ENCODE measurements at regions not wholly inside any gene's neighbourhood (a gene's known extent, or its start where the extent isn't known, plus 50 kb on each side); places are given as distances from the start of the nearest gene placed in this dataset.
"Not testable (repeated sequence)": the region's sequence is repeated elsewhere in the genome, so short reads cannot be mapped to it uniquely, and the experiment has no call there.

- DNase-seq = not testable (repeated sequence)
Measured at GRCh38 chr5:176018598-176018997, 50.5 kb upstream of the THOC3 start.

- DNase-seq = not testable (repeated sequence)
Measured at GRCh38 chr5:176020852-176021251, 52.7 kb upstream of the THOC3 start.

- DNase-seq = not testable (repeated sequence)
Measured at GRCh38 chr5:176023535-176023934, 55.4 kb upstream of the THOC3 start.

GRCh38 chr5:176029445-176029844 is 61.3 kb upstream of the THOC3 start:
- not testable (repeated sequence) for DNase-seq

DNA sequence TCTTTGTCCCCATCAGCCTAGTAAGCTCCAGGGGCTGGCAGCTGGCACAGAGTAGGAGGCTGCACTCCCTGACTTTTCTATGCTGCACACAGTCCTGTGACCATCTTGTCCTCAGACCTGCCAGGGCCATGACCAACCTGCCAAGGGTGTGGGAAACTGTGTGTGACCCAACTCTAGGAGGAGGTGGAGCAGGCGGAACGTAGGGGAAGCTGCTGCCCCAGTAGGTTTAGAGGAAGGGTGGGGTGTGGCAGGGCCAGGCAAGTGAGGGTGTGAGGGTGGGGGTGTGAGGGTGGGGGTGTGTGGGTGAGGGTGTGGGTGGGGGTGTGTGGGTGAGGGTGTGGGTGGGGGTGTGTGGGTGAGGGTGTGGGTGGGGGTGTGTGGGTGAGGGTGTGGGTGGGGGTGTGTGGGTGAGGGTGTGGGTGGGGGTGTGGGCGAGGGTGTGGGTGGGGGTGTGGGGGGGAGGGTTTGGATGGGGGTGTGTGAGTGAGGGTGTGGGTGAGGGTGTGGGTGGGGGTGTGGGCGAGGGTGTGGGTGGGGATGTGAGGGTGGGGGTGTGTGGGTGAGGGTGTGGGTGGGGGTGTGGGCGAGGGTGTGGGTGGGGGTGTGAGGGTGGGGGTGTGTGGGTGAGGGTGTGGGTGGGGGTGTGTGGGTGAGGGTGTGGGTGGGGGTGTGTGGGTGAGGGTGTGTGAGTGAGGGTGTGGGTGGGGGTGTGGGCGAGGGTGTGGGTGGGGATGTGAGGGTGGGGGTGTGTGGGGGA is 62.4 kb upstream of the THOC3 start:
- DNase-seq = not testable (repeated sequence)

- DNase-seq = not testable (repeated sequence)
Measured at GRCh38 chr5:176031118-176031510, 63.0 kb upstream of the THOC3 start.

GRCh38 chr5:176033186-176033585 is 65.1 kb upstream of the THOC3 start:
- not testable (repeated sequence) for DNase-seq

DNA sequence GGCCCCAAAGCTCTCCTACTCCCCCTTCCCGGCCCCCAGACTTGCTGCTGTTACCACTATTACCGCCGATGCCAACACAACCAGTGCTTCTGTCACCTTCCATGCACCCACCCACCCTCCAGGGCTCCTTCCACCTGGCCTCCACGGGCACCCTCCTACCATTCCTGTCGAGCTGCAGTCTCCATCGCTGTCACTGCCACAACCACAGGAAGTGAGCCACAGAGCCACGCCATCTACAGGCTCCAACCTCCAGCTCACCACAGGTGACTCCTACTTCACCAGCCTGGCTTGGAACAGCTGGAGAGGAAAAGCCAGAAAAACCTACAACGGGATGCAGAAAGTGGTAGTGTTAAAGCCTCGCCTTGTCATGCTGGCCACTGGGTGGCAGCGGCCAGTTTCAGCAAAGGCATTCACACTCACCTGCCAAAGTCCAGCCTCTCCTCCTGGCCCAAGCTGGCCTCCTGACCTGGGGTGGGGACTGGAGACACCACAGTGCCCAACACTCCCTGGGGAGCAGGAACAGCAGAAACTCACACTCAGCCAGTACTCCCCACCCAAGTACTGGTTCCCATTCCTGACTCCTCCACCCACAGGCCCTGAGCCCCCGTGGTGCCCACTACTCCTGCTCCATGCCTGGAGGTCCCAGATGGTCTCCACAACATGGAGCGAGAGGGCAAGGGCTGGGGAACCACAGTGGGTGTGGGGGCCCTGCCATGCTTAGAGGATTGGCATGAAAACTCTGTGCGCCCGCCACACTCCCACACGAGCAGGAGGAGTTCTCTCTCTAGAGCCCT is 66.5 kb upstream of the THOC3 start:
- not testable (repeated sequence) for DNase-seq

- DNase-seq = not testable (repeated sequence)
Measured at GRCh38 chr5:176035201-176035530, 67.1 kb upstream of the THOC3 start.

GRCh38 chr5:176035816-176036308 is 67.7 kb upstream of the THOC3 start:
- DNase-seq = not testable (repeated sequence)

DNA sequence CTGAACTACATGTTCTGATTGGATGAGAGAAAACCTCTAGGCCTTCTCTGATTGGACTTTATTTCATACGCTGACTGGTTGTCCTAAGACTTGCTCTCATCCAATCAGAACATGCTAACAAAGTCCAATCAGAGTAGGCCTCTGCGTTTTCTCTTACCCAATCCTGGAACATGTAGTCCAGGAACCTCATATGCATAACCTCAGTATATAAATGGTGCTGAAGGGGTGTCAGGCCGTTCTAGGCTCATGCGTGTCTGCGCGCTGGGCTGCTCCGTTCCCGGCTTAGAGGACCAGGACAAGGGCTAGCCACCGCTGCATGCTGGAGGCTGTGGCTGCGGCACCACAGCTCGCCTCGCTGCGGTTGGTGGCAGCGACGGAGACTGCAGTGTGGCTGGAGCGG is 68.3 kb upstream of the THOC3 start:
- not testable (repeated sequence) for DNase-seq

- DNase-seq = not testable (repeated sequence)
Measured at GRCh38 chr5:176037190-176037589, 69.1 kb upstream of the THOC3 start.

DNA sequence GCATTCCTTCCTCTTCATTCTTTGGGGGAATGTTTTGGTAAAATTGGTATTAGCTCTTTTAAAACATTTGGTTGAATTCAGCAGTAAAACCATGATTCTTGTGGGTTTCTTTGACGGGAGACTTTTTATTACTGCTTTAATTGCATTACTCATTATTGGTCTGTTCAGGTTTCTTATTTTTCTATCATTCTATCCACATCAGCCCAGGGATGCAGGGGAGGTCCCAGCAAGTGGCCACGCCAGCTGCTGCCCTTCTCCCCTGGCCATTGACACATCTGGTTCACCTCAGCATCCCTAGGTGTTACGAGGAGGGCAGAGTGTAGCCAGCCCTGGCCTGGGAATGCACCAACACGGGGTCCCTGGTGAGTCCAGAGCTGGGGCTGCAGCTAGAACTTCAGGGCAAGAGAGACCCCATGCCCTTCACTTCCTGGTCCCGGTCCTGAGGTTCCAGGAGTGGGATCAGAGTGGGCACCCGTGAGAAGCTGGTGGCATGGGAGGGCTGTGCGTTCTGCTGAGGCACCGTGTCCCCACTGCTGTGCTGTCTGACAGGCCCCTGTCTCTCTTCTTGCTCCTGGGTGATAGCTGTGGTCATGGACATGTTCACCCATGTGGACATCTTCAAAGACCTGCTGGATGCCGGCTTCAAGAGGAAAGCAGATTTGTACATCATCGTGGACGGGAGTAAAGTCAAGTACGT is 72.1 kb upstream of the THOC3 start:
- not testable (repeated sequence) for DNase-seq

GRCh38 chr5:176041248-176041994 is 73.3 kb upstream of the THOC3 start:
- not testable (repeated sequence) for DNase-seq

GRCh38 chr5:176042020-176042658 is 74.0 kb upstream of the THOC3 start:
- not testable (repeated sequence) for DNase-seq

DNA sequence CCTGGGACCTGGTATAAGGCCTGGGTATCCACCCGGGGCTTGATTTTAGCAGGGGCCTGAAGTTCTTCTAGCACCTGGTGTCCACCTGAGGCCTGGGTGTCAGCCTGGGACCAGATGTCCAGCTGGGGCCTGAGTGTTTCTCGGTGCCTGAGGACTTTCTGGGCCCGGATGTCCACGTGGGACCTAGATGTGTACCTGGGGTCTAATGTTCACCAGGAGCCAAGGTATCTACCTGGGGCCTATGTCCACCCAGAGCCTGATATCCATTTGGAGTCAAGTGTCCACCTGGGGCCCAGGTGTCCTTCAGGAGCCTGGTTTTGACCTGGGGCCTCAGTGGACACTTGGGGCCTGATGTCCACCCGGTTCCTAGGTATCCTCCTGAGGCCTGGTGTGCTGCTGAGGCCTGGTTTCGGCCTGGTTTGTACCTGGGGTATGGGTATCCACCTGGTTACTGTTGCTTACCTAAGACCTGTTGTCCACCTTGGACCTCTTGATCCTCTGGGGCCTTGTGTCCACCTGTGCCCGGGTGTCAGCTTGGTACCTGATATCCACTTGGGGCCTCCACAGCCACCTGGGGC is 75.2 kb upstream of the THOC3 start:
- not testable (repeated sequence) for DNase-seq

- not testable (repeated sequence) for DNase-seq
Measured at GRCh38 chr5:176043986-176044385, 75.9 kb upstream of the THOC3 start.

DNA sequence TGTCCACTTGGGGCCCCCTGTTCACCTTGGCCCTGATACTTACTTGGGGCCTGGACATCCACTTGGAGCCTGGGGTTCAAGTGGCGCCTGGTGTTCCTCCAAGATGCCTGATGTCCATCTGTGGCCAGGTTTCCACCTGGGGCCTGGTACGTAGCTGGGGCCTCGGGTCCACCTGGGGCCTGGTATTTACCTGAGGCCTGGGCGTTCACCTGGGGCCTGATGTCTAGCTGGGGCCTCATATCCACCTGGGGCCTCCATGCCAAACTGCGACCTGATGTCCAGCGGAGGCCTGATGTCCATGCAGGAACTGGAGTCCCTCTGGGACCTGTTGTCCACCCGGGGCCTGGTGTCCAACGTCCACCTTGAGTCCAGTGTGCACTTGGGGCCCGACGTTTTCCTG is 76.3 kb upstream of the THOC3 start:
- not testable (repeated sequence) for DNase-seq

- DNase-seq = not testable (repeated sequence)
Measured at GRCh38 chr5:176045442-176045841, 77.3 kb upstream of the THOC3 start.

DNA sequence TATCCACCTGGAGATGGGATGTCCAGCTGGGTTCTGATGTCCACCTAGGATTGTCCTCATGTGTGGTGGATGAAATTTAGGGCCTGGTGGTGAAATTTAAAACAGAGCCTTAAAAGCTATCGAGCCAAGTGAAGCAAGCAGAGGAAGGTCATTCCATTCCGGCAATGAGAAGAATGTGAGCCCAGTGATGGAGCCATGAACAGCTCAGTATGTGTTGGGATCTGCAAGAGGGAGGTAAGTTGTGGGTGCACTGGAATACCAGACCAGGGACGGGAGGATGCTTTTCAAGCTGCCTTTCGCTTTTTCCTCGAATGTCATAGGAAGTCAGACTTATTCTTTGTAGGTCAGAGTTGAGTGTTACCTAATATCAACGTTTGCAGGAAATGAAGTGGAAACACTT is 80.6 kb upstream of the THOC3 start:
- DNase-seq = not testable (repeated sequence)

DNA sequence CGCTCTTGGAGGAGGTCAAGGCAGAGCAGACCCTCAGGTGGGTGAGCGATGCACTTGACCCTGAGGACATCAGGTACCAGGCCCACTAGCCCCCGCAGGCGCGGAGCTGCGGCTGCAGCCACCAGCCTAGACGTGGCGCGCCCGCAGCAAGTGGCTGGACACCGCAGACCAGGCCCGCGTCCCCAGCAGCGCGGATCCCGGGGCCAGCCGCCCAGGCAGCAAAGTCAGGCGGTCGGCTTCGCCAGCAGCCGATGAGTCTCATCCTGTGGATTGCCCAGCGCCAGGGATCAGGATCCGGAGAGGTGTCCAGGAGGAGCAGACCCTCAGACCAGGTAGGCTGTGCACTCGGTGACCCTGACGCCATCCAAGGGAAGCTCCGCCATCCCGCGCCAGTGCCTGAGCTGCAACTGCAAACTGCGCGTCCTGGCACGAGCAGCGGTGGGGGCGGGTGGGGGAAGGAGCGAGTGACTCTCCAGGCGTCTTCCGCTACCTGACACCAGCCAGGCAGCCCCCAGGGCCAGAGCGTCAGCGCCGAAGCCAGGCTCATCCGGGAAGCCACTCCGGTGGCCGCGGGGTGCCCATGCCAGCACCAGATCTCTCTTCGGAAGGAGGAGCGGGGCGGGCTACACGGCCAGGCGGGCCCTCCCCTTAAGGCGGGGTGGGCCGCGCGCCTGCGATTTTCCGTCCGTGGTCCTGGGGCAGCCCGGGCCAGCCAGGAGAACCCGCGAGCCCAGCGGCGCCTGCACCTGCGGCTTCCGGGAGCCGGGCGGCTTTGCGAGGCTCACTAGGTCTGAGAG is 92.6 kb upstream of the THOC3 start:
- DNase-seq = not testable (repeated sequence)

All from femur (tissue), 1 donor.